Fibroblast of pulmonary artery (primary cell): ENCODE measurements at regions not wholly inside any gene's neighbourhood (a gene's known extent, or its start where the extent isn't known, plus 50 kb on each side); places are given as distances from the start of the nearest gene placed in this dataset.

Experiments
- DNase-seq: peaks from one replicate; pipeline ENCODE4 v3.0.0-alpha.2; 2010; ENCODE audit warnings: low read depth
- H3K4me3 ChIP-seq: replicated peaks from 2 replicates; pipeline ENCODE4 v1.5.1; 2011; ENCODE audit warnings: low read depth, mild to moderate bottlenecking, control low read depth, low read length, moderate library complexity
- TF ChIP-seq, protein P1 (sequence below): IDR thresholded peaks from 2 replicates; pipeline ENCODE4 v1.5.1; 2011; ENCODE audit warnings: mild to moderate bottlenecking, control low read depth, low read length, inconsistent platforms; ENCODE audit errors: missing control alignments

- H3K4me3 ChIP-seq = no peak overlapping the region
- DNase-seq = no peak
- TF ChIP-seq, protein P1, sequence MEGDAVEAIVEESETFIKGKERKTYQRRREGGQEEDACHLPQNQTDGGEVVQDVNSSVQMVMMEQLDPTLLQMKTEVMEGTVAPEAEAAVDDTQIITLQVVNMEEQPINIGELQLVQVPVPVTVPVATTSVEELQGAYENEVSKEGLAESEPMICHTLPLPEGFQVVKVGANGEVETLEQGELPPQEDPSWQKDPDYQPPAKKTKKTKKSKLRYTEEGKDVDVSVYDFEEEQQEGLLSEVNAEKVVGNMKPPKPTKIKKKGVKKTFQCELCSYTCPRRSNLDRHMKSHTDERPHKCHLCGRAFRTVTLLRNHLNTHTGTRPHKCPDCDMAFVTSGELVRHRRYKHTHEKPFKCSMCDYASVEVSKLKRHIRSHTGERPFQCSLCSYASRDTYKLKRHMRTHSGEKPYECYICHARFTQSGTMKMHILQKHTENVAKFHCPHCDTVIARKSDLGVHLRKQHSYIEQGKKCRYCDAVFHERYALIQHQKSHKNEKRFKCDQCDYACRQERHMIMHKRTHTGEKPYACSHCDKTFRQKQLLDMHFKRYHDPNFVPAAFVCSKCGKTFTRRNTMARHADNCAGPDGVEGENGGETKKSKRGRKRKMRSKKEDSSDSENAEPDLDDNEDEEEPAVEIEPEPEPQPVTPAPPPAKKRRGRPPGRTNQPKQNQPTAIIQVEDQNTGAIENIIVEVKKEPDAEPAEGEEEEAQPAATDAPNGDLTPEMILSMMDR = no peak
Measured at GRCh38 chr18:40063488-40063887, 1891.5 kb upstream of the PIK3C3 start.

DNA sequence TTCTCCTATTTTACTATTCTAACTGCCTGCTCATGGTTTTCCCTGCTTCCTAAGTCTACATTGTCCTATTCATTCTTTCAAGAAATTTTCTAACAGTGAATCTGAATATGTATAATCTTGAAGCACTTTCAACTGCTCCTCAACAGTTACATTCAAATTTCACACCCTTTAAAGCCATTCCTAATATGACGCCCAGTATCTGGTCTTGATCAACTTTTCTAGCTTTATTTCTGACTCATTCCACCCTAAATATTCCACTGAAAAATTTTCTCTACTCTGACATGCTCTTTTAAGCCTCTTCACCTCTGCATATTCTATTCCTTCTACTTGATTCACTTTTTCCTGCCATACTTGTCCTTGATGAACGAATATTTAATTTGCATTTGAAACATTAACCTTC is 1893.9 kb upstream of the PIK3C3 start:
- no peak overlapping the region for H3K4me3 ChIP-seq
- TF ChIP-seq, protein P1 = no peak
- no peak for DNase-seq

GRCh38 chr18:40060562-40060961 is 1894.5 kb upstream of the PIK3C3 start:
- DNase-seq = no peak
- H3K4me3 ChIP-seq = no peak overlapping the region
- TF ChIP-seq, protein P1 = no peak

- TF ChIP-seq, protein P1 = no peak
- peak; percentile 11 for DNase-seq
- no peak overlapping the region for H3K4me3 ChIP-seq
Measured at GRCh38 chr18:40058811-40059570, 1896.0 kb upstream of the PIK3C3 start.

GRCh38 chr18:40056079-40056692 is 1898.8 kb upstream of the PIK3C3 start:
- DNase-seq = peak; percentile 7
- no peak overlapping the region for H3K4me3 ChIP-seq
- TF ChIP-seq, protein P1 = no peak

DNA sequence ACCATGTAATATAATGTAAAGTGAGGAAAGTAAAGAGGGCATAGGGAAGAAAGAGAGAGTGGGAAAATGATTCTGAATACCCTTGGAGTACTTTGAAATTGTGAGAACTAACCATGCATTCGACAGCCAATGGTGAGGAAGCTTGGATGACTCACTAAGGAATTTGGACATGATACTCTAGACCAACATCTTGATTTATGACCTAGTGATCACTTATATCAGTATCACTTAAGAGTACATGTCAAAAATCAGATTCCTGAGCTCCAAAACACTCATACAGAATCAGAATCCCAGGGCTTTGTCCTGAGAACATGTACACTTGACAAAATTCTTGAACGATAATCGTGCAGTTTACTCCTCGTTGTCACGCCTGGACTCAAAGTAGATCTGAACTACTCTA is 1899.8 kb upstream of the PIK3C3 start:
- TF ChIP-seq, protein P1 = no peak
- peak; percentile 4 for DNase-seq

More for the DNA sequence above, 1899.8 kb upstream of the PIK3C3 start:
- no peak overlapping the region for H3K4me3 ChIP-seq
